ENCODE measurements at regions not wholly inside any gene's neighbourhood (a gene's known extent, or its start where the extent isn't known, plus 50 kb on each side); places are given as distances from the start of the nearest gene placed in this dataset.
"Not testable (repeated sequence)": the region's sequence is repeated elsewhere in the genome, so short reads cannot be mapped to it uniquely, and the experiment has no call there.

GRCh38 chrX:40227125-40227524 lies 129.4 kb upstream of the BCOR start:
- DNase-seq (ENCODE audit: low read depth): no peak
- TF ChIP-seq, protein P1, sequence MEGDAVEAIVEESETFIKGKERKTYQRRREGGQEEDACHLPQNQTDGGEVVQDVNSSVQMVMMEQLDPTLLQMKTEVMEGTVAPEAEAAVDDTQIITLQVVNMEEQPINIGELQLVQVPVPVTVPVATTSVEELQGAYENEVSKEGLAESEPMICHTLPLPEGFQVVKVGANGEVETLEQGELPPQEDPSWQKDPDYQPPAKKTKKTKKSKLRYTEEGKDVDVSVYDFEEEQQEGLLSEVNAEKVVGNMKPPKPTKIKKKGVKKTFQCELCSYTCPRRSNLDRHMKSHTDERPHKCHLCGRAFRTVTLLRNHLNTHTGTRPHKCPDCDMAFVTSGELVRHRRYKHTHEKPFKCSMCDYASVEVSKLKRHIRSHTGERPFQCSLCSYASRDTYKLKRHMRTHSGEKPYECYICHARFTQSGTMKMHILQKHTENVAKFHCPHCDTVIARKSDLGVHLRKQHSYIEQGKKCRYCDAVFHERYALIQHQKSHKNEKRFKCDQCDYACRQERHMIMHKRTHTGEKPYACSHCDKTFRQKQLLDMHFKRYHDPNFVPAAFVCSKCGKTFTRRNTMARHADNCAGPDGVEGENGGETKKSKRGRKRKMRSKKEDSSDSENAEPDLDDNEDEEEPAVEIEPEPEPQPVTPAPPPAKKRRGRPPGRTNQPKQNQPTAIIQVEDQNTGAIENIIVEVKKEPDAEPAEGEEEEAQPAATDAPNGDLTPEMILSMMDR (conservative IDR thresholded peaks at IDR 0.05; ENCODE audit: low read length): no peak
- H3K4me3 ChIP-seq (ENCODE audit: low read length): no peak overlapping the region

DNA sequence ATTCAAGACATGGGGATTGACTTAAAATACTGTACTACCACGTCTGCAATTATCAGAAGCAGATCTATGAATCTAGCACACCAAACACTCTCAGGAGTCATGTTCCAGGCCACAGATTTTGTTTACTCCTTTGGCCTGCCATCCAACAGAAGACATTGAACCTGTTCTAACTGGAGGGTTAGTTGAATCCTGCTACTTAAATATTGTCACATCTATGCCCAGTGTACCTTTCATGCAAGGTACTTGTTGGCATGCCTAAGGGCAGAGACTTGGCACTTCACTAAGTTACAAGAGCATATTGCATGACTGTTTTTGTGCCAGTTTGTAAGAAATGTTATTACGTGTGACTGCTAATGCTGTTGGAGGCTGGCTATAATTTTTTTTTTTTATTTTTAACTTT lies 126.9 kb upstream of the BCOR start:
- no peak overlapping the region for H3K4me3 ChIP-seq (ENCODE audit: low read length)
- TF ChIP-seq, protein P1 (conservative IDR thresholded peaks at IDR 0.05; ENCODE audit: low read length): no peak
- no peak for DNase-seq (ENCODE audit: low read depth)

GRCh38 chrX:40222612-40223011 lies 124.9 kb upstream of the BCOR start:
- not testable (repeated sequence) for DNase-seq (ENCODE audit: low read depth)

GRCh38 chrX:40213092-40213491 lies 115.3 kb upstream of the BCOR start:
- DNase-seq (ENCODE audit: low read depth): no peak
- H3K4me3 ChIP-seq (ENCODE audit: low read length): no peak overlapping the region
- TF ChIP-seq, protein P1 (conservative IDR thresholded peaks at IDR 0.05; ENCODE audit: low read length): no peak

More at GRCh38 chrX:40222612-40223011, 124.9 kb upstream of the BCOR start:
- not testable (repeated sequence) for H3K4me3 ChIP-seq (ENCODE audit: low read length)

GRCh38 chrX:40209951-40210617 lies 112.3 kb upstream of the BCOR start:
- H3K4me3 ChIP-seq (ENCODE audit: low read length): no peak overlapping the region
- TF ChIP-seq, protein P1 (conservative IDR thresholded peaks at IDR 0.05; ENCODE audit: low read length): no peak
- peak; percentile 7 for DNase-seq (ENCODE audit: low read depth)

- peak; percentile 2 for DNase-seq (ENCODE audit: low read depth)
- TF ChIP-seq, protein P1 (conservative IDR thresholded peaks at IDR 0.05; ENCODE audit: low read length): no peak
- no peak overlapping the region for H3K4me3 ChIP-seq (ENCODE audit: low read length)
These were observed 109.9 kb upstream of the BCOR start for GRCh38 chrX:40207626-40208025.

GRCh38 chrX:40205471-40205870 lies 107.7 kb upstream of the BCOR start:
- no peak overlapping the region; the same call in 1 of the 2 replicates for H3K4me3 ChIP-seq (ENCODE audit: low read length)
- TF ChIP-seq, protein P1 (conservative IDR thresholded peaks at IDR 0.05; ENCODE audit: low read length): no peak
- DNase-seq (ENCODE audit: low read depth): peak; percentile 1

Measured in AG10803 (cell line).